GM23338 (cell line): ENCODE measurements at regions not wholly inside any gene's neighbourhood (a gene's known extent, or its start where the extent isn't known, plus 50 kb on each side); places are given as distances from the start of the nearest gene placed in this dataset.

Source experiments
- ATAC-seq: fragments of 200-7000 bp; cut with Tn5 transposase; 3 replicates; pipeline ENCODE4 v1.9.1; 2020
- DNase-seq: peaks from one replicate; pipeline ENCODE4 v3.0.0-alpha.2; 2015; ENCODE audit warnings: low spot score
- H2AFZ ChIP-seq: fragments of 200-600 bp; sonication (generic); 2 replicates; pipeline ENCODE4 v1.8.0; 2016; ENCODE audit warnings: antibody characterized with exemption, mild to moderate bottlenecking, moderate library complexity
- H3F3A ChIP-seq: fragments of 200-600 bp; sonication (generic); replicated peaks from 2 replicates; pipeline ENCODE4 v1.8.0; 2017; ENCODE audit warnings: antibody characterized with exemption, mixed run types, low read depth
- H3K27ac ChIP-seq: fragments of 200-600 bp; sonication (generic); 2 replicates; pipeline ENCODE4 v1.6.1; 2016; ENCODE audit warnings: low read depth
- H3K27me3 ChIP-seq: fragments of 200-600 bp; sonication (generic); 2 replicates; pipeline ENCODE4 v1.8.0; 2016; ENCODE audit warnings: mild to moderate bottlenecking, mixed run types, moderate library complexity; ENCODE audit not compliant: insufficient read depth
- H3K36me3 ChIP-seq: fragments of 200-600 bp; sonication (generic); 2 replicates; pipeline ENCODE4 v1.8.0; 2016; ENCODE audit warnings: mild to moderate bottlenecking; ENCODE audit not compliant: insufficient read depth
- H3K4me1 ChIP-seq: fragments of 200-600 bp; sonication (generic); 2 replicates; pipeline ENCODE4 v1.8.0; 2016; ENCODE audit warnings: mild to moderate bottlenecking, moderate library complexity; ENCODE audit not compliant: insufficient read depth
- H3K4me2 ChIP-seq: fragments of 200-600 bp; sonication (generic); 2 replicates; pipeline ENCODE4 v1.7.1; 2017; ENCODE audit warnings: mixed run types
- H3K4me3 ChIP-seq: fragments of 200-600 bp; sonication (generic); 2 replicates; pipeline ENCODE4 v1.6.1; 2016; ENCODE audit warnings: mixed run types
- H3K79me2 ChIP-seq: fragments of 200-600 bp; sonication (generic); replicated peaks from 2 replicates; pipeline ENCODE4 v1.8.0; 2017; ENCODE audit warnings: mild to moderate bottlenecking; ENCODE audit not compliant: insufficient read depth
- H3K9me2 ChIP-seq: fragments of 200-600 bp; sonication (generic); 2 replicates; pipeline ENCODE4 v1.8.0; 2017; ENCODE audit not compliant: insufficient read depth
- H4K20me1 ChIP-seq: fragments of 200-600 bp; sonication (generic); replicated peaks from 2 replicates; pipeline ENCODE4 v1.8.0; 2017; ENCODE audit warnings: mild to moderate bottlenecking; ENCODE audit not compliant: insufficient read depth
- H3K27ac Mint-ChIP-seq: 2 replicates; pipeline ENCODE4 v1.8.0; 2020; ENCODE audit warnings: inconsistent platforms, mild to moderate bottlenecking, moderate library complexity, mixed read lengths
- H3K27me3 Mint-ChIP-seq: 3 replicates; pipeline ENCODE4 v1.8.0; 2022; ENCODE audit warnings: low read depth, mild to moderate bottlenecking, moderate library complexity, mixed read lengths, inconsistent platforms; ENCODE audit not compliant: insufficient read depth, poor library complexity
- H3K36me3 Mint-ChIP-seq: 3 replicates; pipeline ENCODE4 v1.8.0; 2021; ENCODE audit warnings: low read depth, mild to moderate bottlenecking, inconsistent platforms, moderate library complexity, mixed read lengths
- H3K4me1 Mint-ChIP-seq: 3 replicates; pipeline ENCODE4 v1.8.0; 2020; ENCODE audit warnings: mild to moderate bottlenecking, inconsistent platforms, mixed read lengths
- H3K4me3 Mint-ChIP-seq: 3 replicates; pipeline ENCODE4 v1.8.0; 2021; ENCODE audit warnings: moderate library complexity, mild to moderate bottlenecking, inconsistent platforms, mixed read lengths
- H3K9me3 Mint-ChIP-seq: 3 replicates; pipeline ENCODE4 v1.8.0; 2020; ENCODE audit warnings: moderate library complexity, mild to moderate bottlenecking, inconsistent platforms, mixed read lengths
- ETS1 ChIP-seq: IDR thresholded peaks from 2 replicates; pipeline ENCODE4 v1.6.1; 2016; ENCODE audit warnings: antibody characterized with exemption
- EZH2 ChIP-seq: fragments of 200-600 bp; sonication (generic); IDR thresholded peaks from one replicate; pipeline ENCODE4 v1.8.0; 2017; ENCODE audit warnings: antibody characterized with exemption, mild to moderate bottlenecking, low read depth; ENCODE audit not compliant: unreplicated experiment
- JUNB ChIP-seq: IDR thresholded peaks from one replicate; pipeline ENCODE4 v1.6.1; 2016; ENCODE audit warnings: antibody characterized with exemption; ENCODE audit not compliant: unreplicated experiment
- NANOG ChIP-seq: IDR thresholded peaks from 2 replicates; pipeline ENCODE4 v1.6.1; 2016; ENCODE audit warnings: antibody characterized with exemption, borderline replicate concordance
- POLR2AphosphoS5 ChIP-seq: IDR thresholded peaks from 2 replicates; pipeline ENCODE4 v1.6.1; 2016; ENCODE audit warnings: antibody characterized with exemption, low read depth
- REST ChIP-seq: IDR thresholded peaks from one replicate; pipeline ENCODE4 v1.6.1; 2018; ENCODE audit warnings: antibody characterized with exemption; ENCODE audit not compliant: unreplicated experiment
- STAT1 ChIP-seq: IDR thresholded peaks from one replicate; pipeline ENCODE4 v1.6.1; 2016; ENCODE audit warnings: antibody characterized with exemption; ENCODE audit not compliant: unreplicated experiment
- ZNF462 ChIP-seq: fragments of 250-450 bp; sonication (Bioruptor Pico); IDR thresholded peaks from 2 replicates; pipeline ENCODE4 v1.5.0; 2020; ENCODE audit warnings: mild to moderate bottlenecking, moderate library complexity
- TF ChIP-seq, protein P1 (sequence below), 2 experiments: fragments of 200-600 bp in 1 of 2; sonication (generic) in 1 of 2; conservative IDR thresholded peaks; 2 replicates each; pipeline versions ENCODE4 v1.5.1 to v1.6.1; 2016 to 2017; ENCODE audit warnings: antibody characterized with exemption in 2 of 2, low read depth in 2 of 2, mild to moderate bottlenecking in 2 of 2, moderate library complexity in 1 of 2

DNA sequence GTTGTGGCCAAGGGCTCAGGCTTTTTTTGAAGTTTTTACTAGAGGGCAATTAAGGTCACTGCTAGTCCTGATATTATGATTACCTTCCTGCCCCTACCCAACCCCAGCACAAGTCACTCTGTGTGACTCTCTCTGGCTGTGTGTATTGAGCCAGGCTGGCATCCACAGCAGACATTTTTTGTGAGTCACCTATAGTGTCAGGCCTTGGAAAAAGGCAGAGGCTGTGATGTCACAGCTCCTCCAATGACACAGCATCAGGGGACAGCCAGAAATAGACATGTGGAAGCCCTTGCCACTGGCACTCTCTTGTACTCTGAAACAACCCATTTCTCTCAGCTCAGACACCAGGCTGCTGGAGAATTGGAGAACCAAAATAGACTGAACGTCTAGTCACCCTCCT, 145.4 kb downstream of the NMUR2 start:
- Histone ChIP-seq H3K4me3 (no peak overlapping the region), H3K79me2 (no peaks in the 10 kb centered on the region), H3K4me2 (no peak overlapping the region), H3K4me1 (peaks cover 5% of the 10 kb centered on the region; the same call in 1 of the 2 replicates), H3K9me2 (no peaks in the 10 kb centered on the region), H3K27ac (no peak overlapping the region), H2AFZ (no peak overlapping the region), H3K27me3 (peaks cover 61% of the 10 kb centered on the region), H3F3A (no peaks in the 10 kb centered on the region), H3K36me3 (no peaks in the 10 kb centered on the region), H4K20me1 (no peaks in the 10 kb centered on the region)
- Mint-ChIP-seq H3K4me3 (no peak overlapping the region), H3K27ac (no peak overlapping the region), H3K36me3 (no peaks in the 10 kb centered on the region), H3K4me1 (peaks cover 17% of the 10 kb centered on the region), H3K9me3 (no peaks in the 10 kb centered on the region), H3K27me3 (peaks cover 19% of the 10 kb centered on the region)
- ATAC-seq (no peak), DNase-seq (no peak)
- TF ChIP-seq STAT1, result no peak
- TF ChIP-seq JUNB, result no peak
- TF ChIP-seq, protein P1, sequence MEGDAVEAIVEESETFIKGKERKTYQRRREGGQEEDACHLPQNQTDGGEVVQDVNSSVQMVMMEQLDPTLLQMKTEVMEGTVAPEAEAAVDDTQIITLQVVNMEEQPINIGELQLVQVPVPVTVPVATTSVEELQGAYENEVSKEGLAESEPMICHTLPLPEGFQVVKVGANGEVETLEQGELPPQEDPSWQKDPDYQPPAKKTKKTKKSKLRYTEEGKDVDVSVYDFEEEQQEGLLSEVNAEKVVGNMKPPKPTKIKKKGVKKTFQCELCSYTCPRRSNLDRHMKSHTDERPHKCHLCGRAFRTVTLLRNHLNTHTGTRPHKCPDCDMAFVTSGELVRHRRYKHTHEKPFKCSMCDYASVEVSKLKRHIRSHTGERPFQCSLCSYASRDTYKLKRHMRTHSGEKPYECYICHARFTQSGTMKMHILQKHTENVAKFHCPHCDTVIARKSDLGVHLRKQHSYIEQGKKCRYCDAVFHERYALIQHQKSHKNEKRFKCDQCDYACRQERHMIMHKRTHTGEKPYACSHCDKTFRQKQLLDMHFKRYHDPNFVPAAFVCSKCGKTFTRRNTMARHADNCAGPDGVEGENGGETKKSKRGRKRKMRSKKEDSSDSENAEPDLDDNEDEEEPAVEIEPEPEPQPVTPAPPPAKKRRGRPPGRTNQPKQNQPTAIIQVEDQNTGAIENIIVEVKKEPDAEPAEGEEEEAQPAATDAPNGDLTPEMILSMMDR (conservative IDR thresholded peaks at IDR 0.05; ENCODE audit: low read depth in 2 of 2), result no peak
- no peak for TF ChIP-seq ETS1
- TF ChIP-seq POLR2AphosphoS5, result no peak
- TF ChIP-seq REST, result no peak
- no peak for TF ChIP-seq ZNF462 (CRISPR knock-in tag)
- TF ChIP-seq NANOG, result no peak
- no peak for TF ChIP-seq EZH2
